GM23248 (cell line): ENCODE measurements at regions not wholly inside any gene's neighbourhood (a gene's known extent, or its start where the extent isn't known, plus 50 kb on each side); places are given as distances from the start of the nearest gene placed in this dataset.

ENCODE experiments used
- EZH2 ChIP-seq: fragments of 200-600 bp; sonication (generic); IDR thresholded peaks from 2 replicates; pipeline ENCODE4 v1.6.1; 2018; ENCODE audit warnings: antibody characterized with exemption, mild to moderate bottlenecking; ENCODE audit not compliant: insufficient read depth, poor library complexity, severe bottlenecking
- EZH2phosphoT487 ChIP-seq: fragments of 200-600 bp; sonication (generic); IDR thresholded peaks from 2 replicates; pipeline ENCODE4 v1.6.1; 2018; ENCODE audit warnings: antibody characterized with exemption, moderate library complexity, mild to moderate bottlenecking, low read depth; ENCODE audit not compliant: insufficient read depth

GRCh38 chr19:29129148-29129547, 83.8 kb downstream of the UQCRFS1 start:
- TF ChIP-seq EZH2 (no peak), EZH2phosphoT487 (no peak)
